GM19043 (cell line): ENCODE measurements at regions not wholly inside any gene's neighbourhood (a gene's known extent, or its start where the extent isn't known, plus 50 kb on each side); places are given as distances from the start of the nearest gene placed in this dataset.

Experiments used
- ATAC-seq: cut with Tn5 transposase; IDR thresholded peaks from one replicate; pipeline ENCODE4 v1.9.1; 2021; ENCODE audit warnings: low read depth; ENCODE audit not compliant: unreplicated experiment

- no peak for ATAC-seq
These were observed 897.8 kb upstream of the PHF14 start for GRCh38 chr7:10075866-10076265.

GRCh38 chr7:10076660-10077300 is 896.9 kb upstream of the PHF14 start:
- ATAC-seq = no peak

GRCh38 chr7:10079572-10079971 is 894.1 kb upstream of the PHF14 start:
- no peak for ATAC-seq

GRCh38 chr7:10082896-10083295 is 890.8 kb upstream of the PHF14 start:
- no peak for ATAC-seq

GRCh38 chr7:10083766-10084165 is 889.9 kb upstream of the PHF14 start:
- no peak for ATAC-seq

- ATAC-seq = no peak
These were observed 888.4 kb upstream of the PHF14 start for GRCh38 chr7:10085231-10085630.

- no peak for ATAC-seq
These were observed 873.1 kb upstream of the PHF14 start for GRCh38 chr7:10100572-10100971.

- ATAC-seq = no peak
These were observed 872.3 kb upstream of the PHF14 start for GRCh38 chr7:10101351-10101750.

GRCh38 chr7:10104292-10104691 is 869.4 kb upstream of the PHF14 start:
- no peak for ATAC-seq

- ATAC-seq = no peak
These were observed 867.1 kb upstream of the PHF14 start for GRCh38 chr7:10106609-10107008.

- no peak for ATAC-seq
These were observed 857.2 kb upstream of the PHF14 start for GRCh38 chr7:10116511-10116910.

GRCh38 chr7:10117815-10118214 is 855.9 kb upstream of the PHF14 start:
- ATAC-seq = no peak

- ATAC-seq = no peak
These were observed 852.7 kb upstream of the PHF14 start for GRCh38 chr7:10120936-10121335.

GRCh38 chr7:10121631-10122030 is 852.0 kb upstream of the PHF14 start:
- ATAC-seq = no peak

- ATAC-seq = no peak
These were observed 851.0 kb upstream of the PHF14 start for GRCh38 chr7:10122551-10123100.

GRCh38 chr7:10128748-10129147 is 844.9 kb upstream of the PHF14 start:
- no peak for ATAC-seq

- ATAC-seq = no peak
These were observed 835.4 kb upstream of the PHF14 start for GRCh38 chr7:10138087-10138854.

GRCh38 chr7:10146271-10146670 is 827.4 kb upstream of the PHF14 start:
- no peak for ATAC-seq

- ATAC-seq = no peak
These were observed 816.7 kb upstream of the PHF14 start for GRCh38 chr7:10156972-10157371.

GRCh38 chr7:10181996-10182395 is 791.7 kb upstream of the PHF14 start:
- ATAC-seq = no peak

- ATAC-seq = no peak
These were observed 781.6 kb upstream of the PHF14 start for GRCh38 chr7:10192074-10192473.

GRCh38 chr7:10205696-10206095 is 768.0 kb upstream of the PHF14 start:
- no peak for ATAC-seq
